ENCODE measurements at regions not wholly inside any gene's neighbourhood (a gene's known extent, or its start where the extent isn't known, plus 50 kb on each side); places are given as distances from the start of the nearest gene placed in this dataset.

DNA sequence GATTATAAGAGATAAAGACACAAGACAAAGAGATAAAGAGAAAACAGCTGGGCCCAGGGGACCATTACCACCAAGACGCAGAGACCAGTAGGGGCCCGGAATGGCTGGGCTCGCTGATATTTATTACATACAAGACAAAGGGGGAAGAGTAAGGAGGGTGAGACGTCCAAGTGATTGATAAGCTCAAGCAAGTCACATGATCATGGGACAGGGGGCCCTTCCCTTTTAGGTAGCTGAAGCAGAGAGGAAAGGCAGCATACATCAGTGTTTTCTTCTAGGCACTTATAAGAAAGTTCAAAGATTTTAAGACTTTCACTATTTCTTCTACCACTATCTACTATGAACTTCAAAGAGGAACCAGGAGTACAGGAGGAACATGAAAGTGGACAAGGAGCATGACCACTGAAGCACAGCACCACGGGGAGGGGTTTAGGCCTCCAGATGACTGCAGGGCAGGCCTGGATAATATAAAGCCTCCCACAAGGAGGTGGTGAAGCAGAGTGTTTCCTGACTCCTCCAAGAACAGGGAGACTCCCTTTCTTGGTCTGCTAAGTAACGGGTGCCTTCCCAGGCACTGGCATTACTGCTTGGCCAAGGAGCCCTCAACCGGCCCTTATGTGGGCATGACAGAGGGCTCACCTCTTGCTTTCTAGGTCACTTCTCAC, 63.9 kb upstream of the ARL4D start:
- TF ChIP-seq, protein P1, sequence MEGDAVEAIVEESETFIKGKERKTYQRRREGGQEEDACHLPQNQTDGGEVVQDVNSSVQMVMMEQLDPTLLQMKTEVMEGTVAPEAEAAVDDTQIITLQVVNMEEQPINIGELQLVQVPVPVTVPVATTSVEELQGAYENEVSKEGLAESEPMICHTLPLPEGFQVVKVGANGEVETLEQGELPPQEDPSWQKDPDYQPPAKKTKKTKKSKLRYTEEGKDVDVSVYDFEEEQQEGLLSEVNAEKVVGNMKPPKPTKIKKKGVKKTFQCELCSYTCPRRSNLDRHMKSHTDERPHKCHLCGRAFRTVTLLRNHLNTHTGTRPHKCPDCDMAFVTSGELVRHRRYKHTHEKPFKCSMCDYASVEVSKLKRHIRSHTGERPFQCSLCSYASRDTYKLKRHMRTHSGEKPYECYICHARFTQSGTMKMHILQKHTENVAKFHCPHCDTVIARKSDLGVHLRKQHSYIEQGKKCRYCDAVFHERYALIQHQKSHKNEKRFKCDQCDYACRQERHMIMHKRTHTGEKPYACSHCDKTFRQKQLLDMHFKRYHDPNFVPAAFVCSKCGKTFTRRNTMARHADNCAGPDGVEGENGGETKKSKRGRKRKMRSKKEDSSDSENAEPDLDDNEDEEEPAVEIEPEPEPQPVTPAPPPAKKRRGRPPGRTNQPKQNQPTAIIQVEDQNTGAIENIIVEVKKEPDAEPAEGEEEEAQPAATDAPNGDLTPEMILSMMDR (IDR thresholded peaks at IDR 0.05; ENCODE audit: insufficient read depth, low read length, severe bottlenecking) = no peak
- no peaks in the 10 kb centered on the region for H3K27me3 ChIP-seq (ENCODE audit: control insufficient read depth, insufficient read depth, low read length)
- no peak overlapping the region for H3K4me3 ChIP-seq (ENCODE audit: low read depth, low read length)
- FAIRE-seq (no peak), DNase-seq (ENCODE audit: low read depth) (no peak)
- no peaks in the 10 kb centered on the region for H3K36me3 ChIP-seq (ENCODE audit: control insufficient read depth, insufficient read depth, low read length)

DNA sequence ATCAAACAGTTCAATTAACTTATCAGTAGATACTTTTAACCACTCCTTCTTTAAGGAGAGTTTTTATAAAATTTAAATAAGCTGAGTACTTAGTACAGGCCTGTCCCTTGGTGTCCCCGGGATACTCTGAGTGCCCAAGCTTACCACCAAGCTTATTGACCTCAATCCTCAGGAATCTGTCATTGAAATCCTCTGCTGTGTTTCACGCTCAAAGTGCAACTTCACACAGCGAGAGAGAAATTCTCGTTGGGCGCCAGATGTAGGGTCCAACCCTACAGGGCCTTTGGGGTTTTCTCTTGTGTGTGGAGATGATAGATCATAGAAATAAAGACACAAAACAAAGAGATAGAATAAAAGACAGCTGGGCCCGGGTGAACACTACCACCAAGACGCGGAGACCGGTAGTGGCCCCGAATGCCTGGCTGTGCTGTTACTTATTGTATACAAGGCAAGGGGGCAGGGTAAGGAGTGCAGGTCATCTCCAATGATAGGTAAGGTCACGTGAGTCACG, 65.3 kb upstream of the ARL4D start:
- TF ChIP-seq, protein P1 (IDR thresholded peaks at IDR 0.05; ENCODE audit: insufficient read depth, low read length, severe bottlenecking) = no peak
- no peak overlapping the region for H3K4me3 ChIP-seq (ENCODE audit: low read depth, low read length)
- FAIRE-seq (no peak), DNase-seq (ENCODE audit: low read depth) (no peak)
- no peaks in the 10 kb centered on the region for H3K27me3 ChIP-seq (ENCODE audit: control insufficient read depth, insufficient read depth, low read length)
- no peaks in the 10 kb centered on the region for H3K36me3 ChIP-seq (ENCODE audit: control insufficient read depth, insufficient read depth, low read length)

DNA sequence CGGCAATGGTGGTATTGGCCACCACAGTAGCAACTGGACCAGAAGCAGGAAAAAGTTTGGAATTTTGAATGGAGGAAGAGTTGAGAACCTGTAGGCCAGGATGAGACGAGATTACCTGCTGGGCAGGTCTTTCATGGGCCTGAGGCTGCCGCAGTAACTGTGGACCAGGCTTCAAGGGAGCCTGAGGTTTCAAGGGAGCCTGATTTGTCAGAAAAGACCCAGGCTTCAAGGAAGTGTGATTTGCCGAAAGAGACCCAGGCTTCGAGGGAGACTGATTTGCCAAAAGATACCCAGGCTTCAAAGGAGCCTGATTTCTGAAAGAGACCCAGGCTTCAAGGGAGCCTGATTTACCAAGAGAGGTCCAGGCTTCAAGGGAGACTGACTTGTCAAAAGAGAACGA, 66.6 kb upstream of the ARL4D start:
- FAIRE-seq = no peak
- DNase-seq (ENCODE audit: low read depth) = no peak
- H3K4me3 ChIP-seq (ENCODE audit: low read depth, low read length) = no peak overlapping the region
- H3K27me3 ChIP-seq (ENCODE audit: control insufficient read depth, insufficient read depth, low read length) = no peaks in the 10 kb centered on the region
- TF ChIP-seq, protein P1 (IDR thresholded peaks at IDR 0.05; ENCODE audit: insufficient read depth, low read length, severe bottlenecking) = no peak
- no peaks in the 10 kb centered on the region for H3K36me3 ChIP-seq (ENCODE audit: control insufficient read depth, insufficient read depth, low read length)

DNA sequence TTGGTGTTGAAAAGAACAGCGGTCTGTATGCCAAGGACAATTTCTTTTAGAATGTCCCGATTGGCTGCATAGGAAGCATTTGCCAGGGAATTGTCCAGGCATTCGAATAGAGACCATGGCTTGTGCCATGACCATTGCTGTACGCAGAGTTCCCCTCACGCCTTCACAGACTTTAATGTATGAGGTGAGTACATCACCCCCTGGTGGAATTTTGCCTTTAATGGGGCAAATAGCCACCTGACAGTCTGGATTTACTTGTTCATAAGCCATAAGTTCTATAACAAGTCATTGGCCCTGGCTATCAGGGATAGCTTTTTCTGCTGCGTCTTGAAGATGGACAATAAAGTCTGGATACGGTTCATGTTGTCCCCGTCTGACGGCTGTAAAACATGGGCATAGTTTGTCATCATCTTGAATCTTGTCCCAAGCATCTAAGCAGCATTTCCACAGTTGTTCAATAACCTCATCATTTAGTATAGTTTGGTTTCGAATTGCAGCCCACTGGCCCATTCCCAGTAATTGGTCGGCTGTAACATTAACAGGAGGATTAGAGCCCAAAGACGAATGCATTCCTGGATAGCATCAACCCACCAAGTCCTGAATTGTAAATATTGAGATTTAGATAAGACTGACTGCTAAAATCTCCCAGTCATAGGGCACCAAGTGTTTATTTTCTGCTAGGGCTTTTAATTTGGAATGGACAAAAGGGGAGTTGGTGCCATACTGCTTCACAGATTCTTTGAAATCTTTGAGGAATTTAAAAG, 67.7 kb upstream of the ARL4D start:
- TF ChIP-seq, protein P1 (IDR thresholded peaks at IDR 0.05; ENCODE audit: insufficient read depth, low read length, severe bottlenecking) = no peak
- DNase-seq (ENCODE audit: low read depth) (no peak), FAIRE-seq (no peak)
- H3K4me3 ChIP-seq (ENCODE audit: low read depth, low read length) = no peak overlapping the region
- H3K27me3 ChIP-seq (ENCODE audit: control insufficient read depth, insufficient read depth, low read length) = no peaks in the 10 kb centered on the region
- no peaks in the 10 kb centered on the region for H3K36me3 ChIP-seq (ENCODE audit: control insufficient read depth, insufficient read depth, low read length)

DNA sequence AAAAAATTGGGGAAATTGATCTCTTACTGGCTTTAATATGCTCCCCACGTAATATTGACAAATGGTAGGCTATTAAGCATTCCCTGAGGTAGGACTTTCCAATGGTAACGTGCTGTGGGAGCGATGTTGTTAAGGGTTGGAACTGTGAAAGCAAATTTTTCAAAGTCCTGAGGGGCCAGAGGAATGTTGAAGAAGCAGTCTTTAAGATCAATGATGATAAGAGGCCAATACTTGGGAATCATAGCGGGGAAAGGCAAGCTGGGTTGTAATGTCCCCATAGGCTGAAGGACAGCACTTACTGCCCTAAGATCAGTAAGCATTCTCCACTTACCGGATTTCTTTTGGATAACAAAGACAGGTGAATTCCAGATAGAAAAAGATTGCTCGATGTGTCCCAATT, 69.6 kb upstream of the ARL4D start:
- no peaks in the 10 kb centered on the region for H3K36me3 ChIP-seq (ENCODE audit: control insufficient read depth, insufficient read depth, low read length)
- no peak for DNase-seq (ENCODE audit: low read depth)
- H3K4me3 ChIP-seq (ENCODE audit: low read depth, low read length) = no peak overlapping the region
- no peak for FAIRE-seq
- TF ChIP-seq, protein P1 (IDR thresholded peaks at IDR 0.05; ENCODE audit: insufficient read depth, low read length, severe bottlenecking) = no peak
- no peaks in the 10 kb centered on the region for H3K27me3 ChIP-seq (ENCODE audit: control insufficient read depth, insufficient read depth, low read length)
